ENCODE measurements at regions not wholly inside any gene's neighbourhood (a gene's known extent, or its start where the extent isn't known, plus 50 kb on each side); places are given as distances from the start of the nearest gene placed in this dataset.

DNA sequence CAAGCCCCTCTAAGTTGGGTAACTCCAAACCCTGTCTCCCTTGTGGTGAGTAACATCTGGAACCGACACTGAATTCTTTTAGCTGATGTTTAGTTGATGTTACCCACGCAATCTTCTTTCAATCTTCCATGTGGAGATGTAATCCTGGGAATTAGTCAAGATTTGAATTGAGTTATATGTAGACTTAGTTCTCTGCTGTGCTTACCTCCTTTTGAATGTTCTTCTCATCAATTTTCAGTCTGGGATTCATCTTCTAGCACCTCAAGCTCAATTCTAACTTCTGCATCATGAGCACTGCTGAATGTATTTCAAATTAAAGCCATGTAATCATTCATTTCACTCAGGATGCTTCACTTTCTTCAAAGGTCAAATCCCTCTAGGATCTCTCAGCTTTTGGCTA is 270.6 kb downstream of the FAM170A start:
- no peaks in the 10 kb centered on the region for H3K36me3 Mint-ChIP-seq (ENCODE audit: low read depth)
- no peaks in the 10 kb centered on the region for H3K9me3 Mint-ChIP-seq
- no peaks in the 10 kb centered on the region for H3K27me3 Mint-ChIP-seq (ENCODE audit: low read depth)
- no peak overlapping the region for H3K27ac Mint-ChIP-seq (ENCODE audit: unreplicated experiment)
- no peak overlapping the region for H3K4me3 Mint-ChIP-seq
- TF ChIP-seq, protein P1, sequence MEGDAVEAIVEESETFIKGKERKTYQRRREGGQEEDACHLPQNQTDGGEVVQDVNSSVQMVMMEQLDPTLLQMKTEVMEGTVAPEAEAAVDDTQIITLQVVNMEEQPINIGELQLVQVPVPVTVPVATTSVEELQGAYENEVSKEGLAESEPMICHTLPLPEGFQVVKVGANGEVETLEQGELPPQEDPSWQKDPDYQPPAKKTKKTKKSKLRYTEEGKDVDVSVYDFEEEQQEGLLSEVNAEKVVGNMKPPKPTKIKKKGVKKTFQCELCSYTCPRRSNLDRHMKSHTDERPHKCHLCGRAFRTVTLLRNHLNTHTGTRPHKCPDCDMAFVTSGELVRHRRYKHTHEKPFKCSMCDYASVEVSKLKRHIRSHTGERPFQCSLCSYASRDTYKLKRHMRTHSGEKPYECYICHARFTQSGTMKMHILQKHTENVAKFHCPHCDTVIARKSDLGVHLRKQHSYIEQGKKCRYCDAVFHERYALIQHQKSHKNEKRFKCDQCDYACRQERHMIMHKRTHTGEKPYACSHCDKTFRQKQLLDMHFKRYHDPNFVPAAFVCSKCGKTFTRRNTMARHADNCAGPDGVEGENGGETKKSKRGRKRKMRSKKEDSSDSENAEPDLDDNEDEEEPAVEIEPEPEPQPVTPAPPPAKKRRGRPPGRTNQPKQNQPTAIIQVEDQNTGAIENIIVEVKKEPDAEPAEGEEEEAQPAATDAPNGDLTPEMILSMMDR (conservative IDR thresholded peaks at IDR 0.05): no peak
- no peaks in the 10 kb centered on the region for H3K4me1 Mint-ChIP-seq
- DNase-seq (ENCODE audit: low read depth, low spot score): no peak

DNA sequence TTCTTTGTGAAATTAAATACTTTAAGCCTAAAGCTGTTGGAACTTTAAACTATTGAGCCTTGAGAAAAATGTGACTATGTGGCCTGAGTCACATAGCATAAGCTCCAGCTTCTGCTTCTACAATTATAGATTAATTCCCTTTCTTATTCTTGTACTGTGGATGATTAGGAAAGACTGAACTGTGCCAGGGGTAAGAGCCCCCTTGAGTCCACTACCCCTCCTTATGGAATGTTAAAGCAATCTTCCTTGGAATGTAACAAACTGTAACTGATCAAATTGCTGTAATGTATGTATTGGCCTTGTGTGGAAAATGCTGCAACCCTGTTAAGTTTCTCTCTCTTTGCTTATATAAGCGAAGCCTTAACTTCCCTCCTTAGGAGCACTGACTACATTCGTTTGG is 273.2 kb downstream of the FAM170A start:
- TF ChIP-seq, protein P1 (conservative IDR thresholded peaks at IDR 0.05): no peak
- no peaks in the 10 kb centered on the region for H3K4me1 Mint-ChIP-seq
- H3K4me3 Mint-ChIP-seq: no peak overlapping the region
- no peaks in the 10 kb centered on the region for H3K9me3 Mint-ChIP-seq
- H3K27me3 Mint-ChIP-seq (ENCODE audit: low read depth): no peaks in the 10 kb centered on the region
- DNase-seq (ENCODE audit: low read depth, low spot score): no peak
- no peaks in the 10 kb centered on the region for H3K36me3 Mint-ChIP-seq (ENCODE audit: low read depth)
- H3K27ac Mint-ChIP-seq (ENCODE audit: unreplicated experiment): no peak overlapping the region

DNA sequence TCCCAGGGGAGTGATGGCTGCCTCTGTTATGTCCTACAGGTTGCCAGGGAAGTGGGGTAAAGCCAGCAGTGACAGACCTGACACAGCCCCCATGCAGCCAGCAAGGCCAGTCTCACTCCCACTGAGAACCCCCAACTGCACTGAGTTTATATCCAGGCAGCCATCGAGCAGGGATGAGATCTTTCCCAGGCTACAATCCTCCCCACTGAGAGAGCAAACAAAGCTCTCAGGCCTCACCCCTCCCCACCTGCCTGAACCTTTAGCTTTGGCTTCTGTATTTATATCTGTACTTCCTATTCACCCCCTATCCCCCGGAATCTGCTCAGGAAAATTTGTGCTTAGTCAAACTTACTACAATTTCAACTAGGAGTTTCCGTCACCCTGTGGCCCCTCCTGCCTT is 284.1 kb downstream of the FAM170A start:
- H3K9me3 Mint-ChIP-seq: peaks cover 4% of the 10 kb centered on the region
- no peak overlapping the region for H3K4me3 Mint-ChIP-seq
- no peaks in the 10 kb centered on the region for H3K36me3 Mint-ChIP-seq (ENCODE audit: low read depth)
- no peaks in the 10 kb centered on the region for H3K4me1 Mint-ChIP-seq
- no peaks in the 10 kb centered on the region for H3K27me3 Mint-ChIP-seq (ENCODE audit: low read depth)
- DNase-seq (ENCODE audit: low read depth, low spot score): no peak
- TF ChIP-seq, protein P1 (conservative IDR thresholded peaks at IDR 0.05): no peak
- H3K27ac Mint-ChIP-seq (ENCODE audit: unreplicated experiment): no peak overlapping the region

DNA sequence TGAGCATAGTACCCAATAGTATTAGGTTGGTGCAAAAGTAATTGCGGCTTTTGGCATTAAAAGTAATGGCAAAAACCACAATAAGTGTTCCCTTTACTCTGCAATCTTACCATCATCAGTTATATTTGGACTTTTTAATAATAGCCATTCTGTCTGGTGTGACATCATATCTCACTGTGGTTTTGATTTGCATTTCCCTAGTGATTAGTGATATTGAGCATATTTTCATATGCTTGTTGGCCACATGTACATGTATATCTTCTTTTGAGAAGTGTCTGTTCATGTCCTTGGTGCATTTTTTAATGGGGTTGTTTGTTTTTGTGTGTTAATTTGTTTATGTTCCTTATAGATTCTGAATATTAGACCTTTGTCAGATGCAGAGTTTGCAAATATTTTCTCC is 289.9 kb downstream of the FAM170A start:
- H3K4me3 Mint-ChIP-seq: no peak overlapping the region
- TF ChIP-seq, protein P1 (conservative IDR thresholded peaks at IDR 0.05): no peak
- no peaks in the 10 kb centered on the region for H3K27me3 Mint-ChIP-seq (ENCODE audit: low read depth)
- H3K36me3 Mint-ChIP-seq (ENCODE audit: low read depth): no peaks in the 10 kb centered on the region
- H3K4me1 Mint-ChIP-seq: no peaks in the 10 kb centered on the region
- no peak overlapping the region for H3K27ac Mint-ChIP-seq (ENCODE audit: unreplicated experiment)
- no peak for DNase-seq (ENCODE audit: low read depth, low spot score)
- no peaks in the 10 kb centered on the region for H3K9me3 Mint-ChIP-seq

DNA sequence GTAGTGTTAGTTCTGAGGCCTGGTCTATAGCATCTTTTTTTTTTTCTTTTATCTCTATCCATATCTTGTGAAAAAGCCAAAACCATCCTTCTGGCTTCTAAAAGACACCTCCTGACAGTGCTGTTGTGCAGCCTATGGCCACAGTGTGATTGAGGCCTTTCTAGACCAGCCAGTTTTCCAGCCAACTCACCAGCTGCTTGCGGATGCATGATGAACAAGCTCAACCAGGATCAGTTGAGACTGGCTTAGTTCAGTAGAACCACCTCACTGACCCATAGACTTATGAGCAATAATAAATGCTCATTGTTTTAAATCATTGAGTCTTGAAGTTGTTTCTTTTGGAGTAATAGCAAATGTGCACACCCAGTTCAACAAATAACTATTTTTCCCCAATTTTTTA is 296.9 kb downstream of the FAM170A start:
- no peaks in the 10 kb centered on the region for H3K36me3 Mint-ChIP-seq (ENCODE audit: low read depth)
- TF ChIP-seq, protein P1 (conservative IDR thresholded peaks at IDR 0.05): no peak
- H3K4me1 Mint-ChIP-seq: no peaks in the 10 kb centered on the region
- peaks cover 2% of the 10 kb centered on the region for H3K9me3 Mint-ChIP-seq
- H3K27me3 Mint-ChIP-seq (ENCODE audit: low read depth): no peaks in the 10 kb centered on the region
- H3K4me3 Mint-ChIP-seq: no peak overlapping the region
- H3K27ac Mint-ChIP-seq (ENCODE audit: unreplicated experiment): no peak overlapping the region
- DNase-seq (ENCODE audit: low read depth, low spot score): no peak

DNA sequence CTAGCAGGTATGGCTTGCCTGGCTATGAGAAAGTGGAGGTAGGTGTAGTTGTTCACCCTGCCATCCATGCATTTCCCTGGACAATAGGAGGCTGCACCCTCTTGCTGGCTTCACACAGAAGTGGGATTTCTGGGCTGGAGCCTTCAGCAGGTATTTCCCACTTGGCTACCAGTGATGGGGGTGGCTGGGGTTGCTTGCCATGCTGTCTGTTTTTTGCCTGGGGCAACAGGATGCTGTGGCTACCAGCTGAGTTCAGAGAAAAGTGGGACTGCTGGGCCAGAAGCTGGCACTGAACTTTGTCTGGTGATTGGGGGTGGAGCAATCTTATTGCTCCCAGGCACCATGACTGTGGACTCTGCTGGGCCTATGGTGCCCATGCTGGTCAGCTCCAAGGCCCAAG is 299.6 kb downstream of the FAM170A start:
- Mint-ChIP-seq H3K36me3 (ENCODE audit: low read depth) (no peaks in the 10 kb centered on the region), H3K27me3 (ENCODE audit: low read depth) (no peaks in the 10 kb centered on the region), H3K27ac (ENCODE audit: unreplicated experiment) (no peak overlapping the region), H3K4me1 (no peaks in the 10 kb centered on the region), H3K4me3 (no peak overlapping the region), H3K9me3 (peaks cover 2% of the 10 kb centered on the region)
- TF ChIP-seq, protein P1 (conservative IDR thresholded peaks at IDR 0.05): no peak
- DNase-seq (ENCODE audit: low read depth, low spot score): no peak
